PC-3 (cell line): ENCODE measurements at regions not wholly inside any gene's neighbourhood (a gene's known extent, or its start where the extent isn't known, plus 50 kb on each side); places are given as distances from the start of the nearest gene placed in this dataset.
A peak's percentile ranks its signal among the peaks of the same experiment; 100 is the strongest.

Experiments used
- CTCF ChIP-seq: fragments of 300-600 bp; sonication (generic); conservative IDR thresholded peaks from 2 replicates; pipeline ENCODE4 v1.5.1; 2017; ENCODE audit warnings: antibody characterized with exemption, low read depth, mild to moderate bottlenecking, low read length
- EZH2 ChIP-seq: fragments of 300-600 bp; sonication (generic); IDR thresholded peaks from one replicate; pipeline ENCODE4 v1.6.1; 2017; ENCODE audit warnings: antibody characterized with exemption, mild to moderate bottlenecking, low read length; ENCODE audit not compliant: unreplicated experiment

GRCh38 chr2:43142921-43143438, 83.4 kb downstream of the ZFP36L2 start:
- peak; percentile 39 for TF ChIP-seq CTCF
- TF ChIP-seq EZH2: no peak
